ENCODE measurements at regions not wholly inside any gene's neighbourhood (a gene's known extent, or its start where the extent isn't known, plus 50 kb on each side); places are given as distances from the start of the nearest gene placed in this dataset.

DNA sequence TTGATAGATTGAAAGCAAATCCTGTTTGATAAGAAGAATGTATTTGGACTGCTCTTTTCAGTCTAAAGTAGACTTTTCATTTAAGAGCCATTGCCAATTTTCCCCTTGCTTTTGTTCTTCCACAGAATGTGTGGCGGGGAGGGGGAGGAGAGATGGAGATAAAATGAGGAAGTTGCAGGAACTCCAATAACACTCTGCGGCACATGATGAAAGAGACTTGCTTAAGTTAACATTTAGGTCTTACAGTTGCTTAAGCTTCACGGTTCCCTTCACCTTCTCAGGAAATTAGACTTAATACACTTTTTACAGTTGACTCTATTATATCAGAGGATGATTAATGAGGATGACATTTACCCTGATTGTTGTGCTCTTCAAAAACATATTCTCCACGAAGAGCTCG lies 537.3 kb downstream of the TMTC2 start:
- Histone ChIP-seq H3K4me1 (ENCODE audit: insufficient read depth, low read length) (no peaks in the 10 kb centered on the region), H3K4me3 (ENCODE audit: low read depth in 1 of 2, low read length in 2 of 2) (no peak overlapping the region), H3K79me2 (ENCODE audit: insufficient read depth, low read length) (no peaks in the 10 kb centered on the region), H3K9me3 (ENCODE audit: insufficient read depth, low read length, severe bottlenecking) (no peaks in the 10 kb centered on the region), H2AFZ (ENCODE audit: low read depth, low read length) (no peak overlapping the region), H3K27me3 (ENCODE audit: insufficient read depth, low read length, poor library complexity) (no peaks in the 10 kb centered on the region), H3K36me3 (ENCODE audit: insufficient read depth, low read length) (no peaks in the 10 kb centered on the region), H3K4me2 (ENCODE audit: insufficient read depth, low read length) (no peak overlapping the region), H3K27ac (ENCODE audit: low read length) (no peak overlapping the region), H3K9ac (ENCODE audit: low read depth, low read length) (no peak overlapping the region), H4K20me1 (ENCODE audit: insufficient read depth, low read length) (no peaks in the 10 kb centered on the region)
- TF ChIP-seq EZH2 (IDR thresholded peaks at IDR 0.05; ENCODE audit: borderline replicate concordance, low read depth, low read length, severe bottlenecking), result no peak
- TF ChIP-seq, protein P1, sequence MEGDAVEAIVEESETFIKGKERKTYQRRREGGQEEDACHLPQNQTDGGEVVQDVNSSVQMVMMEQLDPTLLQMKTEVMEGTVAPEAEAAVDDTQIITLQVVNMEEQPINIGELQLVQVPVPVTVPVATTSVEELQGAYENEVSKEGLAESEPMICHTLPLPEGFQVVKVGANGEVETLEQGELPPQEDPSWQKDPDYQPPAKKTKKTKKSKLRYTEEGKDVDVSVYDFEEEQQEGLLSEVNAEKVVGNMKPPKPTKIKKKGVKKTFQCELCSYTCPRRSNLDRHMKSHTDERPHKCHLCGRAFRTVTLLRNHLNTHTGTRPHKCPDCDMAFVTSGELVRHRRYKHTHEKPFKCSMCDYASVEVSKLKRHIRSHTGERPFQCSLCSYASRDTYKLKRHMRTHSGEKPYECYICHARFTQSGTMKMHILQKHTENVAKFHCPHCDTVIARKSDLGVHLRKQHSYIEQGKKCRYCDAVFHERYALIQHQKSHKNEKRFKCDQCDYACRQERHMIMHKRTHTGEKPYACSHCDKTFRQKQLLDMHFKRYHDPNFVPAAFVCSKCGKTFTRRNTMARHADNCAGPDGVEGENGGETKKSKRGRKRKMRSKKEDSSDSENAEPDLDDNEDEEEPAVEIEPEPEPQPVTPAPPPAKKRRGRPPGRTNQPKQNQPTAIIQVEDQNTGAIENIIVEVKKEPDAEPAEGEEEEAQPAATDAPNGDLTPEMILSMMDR (IDR thresholded peaks at IDR 0.05; ENCODE audit: borderline replicate concordance, extremely low read depth, low read length, poor library complexity, severe bottlenecking), result no peak
- no peak for ATAC-seq (ENCODE audit: insufficient read depth, low read depth)
- DNase-seq, result no peak

GRCh38 chr12:83220774-83221173 lies 534.1 kb downstream of the TMTC2 start:
- Histone ChIP-seq H3K36me3 (ENCODE audit: insufficient read depth, low read length) (no peaks in the 10 kb centered on the region), H3K27ac (ENCODE audit: low read length) (no peak overlapping the region), H3K9ac (ENCODE audit: low read depth, low read length) (no peak overlapping the region), H2AFZ (ENCODE audit: low read depth, low read length) (no peak overlapping the region), H3K4me3 (ENCODE audit: low read depth in 1 of 2, low read length in 2 of 2) (no peak overlapping the region), H3K9me3 (ENCODE audit: insufficient read depth, low read length, severe bottlenecking) (no peaks in the 10 kb centered on the region), H3K79me2 (ENCODE audit: insufficient read depth, low read length) (no peaks in the 10 kb centered on the region), H3K4me2 (ENCODE audit: insufficient read depth, low read length) (no peak overlapping the region), H3K4me1 (ENCODE audit: insufficient read depth, low read length) (no peaks in the 10 kb centered on the region), H3K27me3 (ENCODE audit: insufficient read depth, low read length, poor library complexity) (no peaks in the 10 kb centered on the region), H4K20me1 (ENCODE audit: insufficient read depth, low read length) (no peaks in the 10 kb centered on the region)
- no peak for TF ChIP-seq EZH2 (IDR thresholded peaks at IDR 0.05; ENCODE audit: borderline replicate concordance, low read depth, low read length, severe bottlenecking)
- TF ChIP-seq, protein P1 (IDR thresholded peaks at IDR 0.05; ENCODE audit: borderline replicate concordance, extremely low read depth, low read length, poor library complexity, severe bottlenecking), result no peak
- DNase-seq (no peak), ATAC-seq (ENCODE audit: insufficient read depth, low read depth) (no peak)

GRCh38 chr12:83216230-83216629 lies 529.5 kb downstream of the TMTC2 start:
- H3K27me3 ChIP-seq (ENCODE audit: insufficient read depth, low read length, poor library complexity), result no peaks in the 10 kb centered on the region
- H3K4me2 ChIP-seq (ENCODE audit: insufficient read depth, low read length), result no peak overlapping the region
- no peak overlapping the region for H3K4me3 ChIP-seq (ENCODE audit: low read depth in 1 of 2, low read length in 2 of 2)
- H3K36me3 ChIP-seq (ENCODE audit: insufficient read depth, low read length), result no peaks in the 10 kb centered on the region
- no peaks in the 10 kb centered on the region for H3K9me3 ChIP-seq (ENCODE audit: insufficient read depth, low read length, severe bottlenecking)
- H3K27ac ChIP-seq (ENCODE audit: low read length), result no peak overlapping the region
- no peaks in the 10 kb centered on the region for H3K79me2 ChIP-seq (ENCODE audit: insufficient read depth, low read length)
- no peaks in the 10 kb centered on the region for H3K4me1 ChIP-seq (ENCODE audit: insufficient read depth, low read length)
- H3K9ac ChIP-seq (ENCODE audit: low read depth, low read length), result no peak overlapping the region
- ATAC-seq (ENCODE audit: insufficient read depth, low read depth), result no peak
- H2AFZ ChIP-seq (ENCODE audit: low read depth, low read length), result no peak overlapping the region
- no peak for TF ChIP-seq EZH2 (IDR thresholded peaks at IDR 0.05; ENCODE audit: borderline replicate concordance, low read depth, low read length, severe bottlenecking)
- TF ChIP-seq, protein P1 (IDR thresholded peaks at IDR 0.05; ENCODE audit: borderline replicate concordance, extremely low read depth, low read length, poor library complexity, severe bottlenecking), result no peak
- H4K20me1 ChIP-seq (ENCODE audit: insufficient read depth, low read length), result no peaks in the 10 kb centered on the region
- no peak for DNase-seq

DNA sequence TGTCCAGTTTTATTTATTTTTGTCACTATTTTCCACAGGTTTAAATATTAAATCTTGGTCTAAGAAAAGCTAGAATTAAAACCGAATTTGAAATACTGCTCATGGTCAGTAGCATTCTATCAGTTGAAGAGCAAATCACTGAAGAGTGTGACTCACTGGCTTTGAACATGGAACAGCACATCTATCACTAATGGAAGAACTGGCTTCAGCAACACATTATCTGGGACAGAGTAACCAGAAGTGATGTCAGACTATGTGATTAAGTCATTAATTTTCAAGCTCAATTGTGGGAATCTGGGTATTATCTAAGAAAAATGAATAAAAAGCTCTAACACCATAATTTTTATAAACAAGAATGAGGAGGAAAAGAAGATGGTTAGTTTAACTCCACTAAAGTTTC lies 527.5 kb downstream of the TMTC2 start:
- no peak for ATAC-seq (ENCODE audit: insufficient read depth, low read depth)
- Histone ChIP-seq H3K9ac (ENCODE audit: low read depth, low read length) (no peak overlapping the region), H2AFZ (ENCODE audit: low read depth, low read length) (no peak overlapping the region), H4K20me1 (ENCODE audit: insufficient read depth, low read length) (no peaks in the 10 kb centered on the region), H3K4me1 (ENCODE audit: insufficient read depth, low read length) (no peaks in the 10 kb centered on the region), H3K4me3 (ENCODE audit: low read depth in 1 of 2, low read length in 2 of 2) (no peak overlapping the region), H3K79me2 (ENCODE audit: insufficient read depth, low read length) (no peaks in the 10 kb centered on the region), H3K27ac (ENCODE audit: low read length) (no peak overlapping the region), H3K36me3 (ENCODE audit: insufficient read depth, low read length) (no peaks in the 10 kb centered on the region), H3K27me3 (ENCODE audit: insufficient read depth, low read length, poor library complexity) (no peaks in the 10 kb centered on the region), H3K9me3 (ENCODE audit: insufficient read depth, low read length, severe bottlenecking) (no peaks in the 10 kb centered on the region), H3K4me2 (ENCODE audit: insufficient read depth, low read length) (no peak overlapping the region)
- TF ChIP-seq, protein P1 (IDR thresholded peaks at IDR 0.05; ENCODE audit: borderline replicate concordance, extremely low read depth, low read length, poor library complexity, severe bottlenecking), result no peak
- TF ChIP-seq EZH2 (IDR thresholded peaks at IDR 0.05; ENCODE audit: borderline replicate concordance, low read depth, low read length, severe bottlenecking), result no peak
- DNase-seq, result no peak

Data from DND-41 (cell line).